ENCODE measurements at regions not wholly inside any gene's neighbourhood (a gene's known extent, or its start where the extent isn't known, plus 50 kb on each side); places are given as distances from the start of the nearest gene placed in this dataset.

GRCh38 chr5:160903076-160903475, 51.1 kb upstream of the ATP10B start:
- H3K27ac Mint-ChIP-seq, result no peak overlapping the region
- Histone ChIP-seq H3K4me3 (ENCODE audit: low read length in 2 of 2) (no peak overlapping the region), H3K27ac (ENCODE audit: low read depth, low read length) (no peak overlapping the region), H3K36me3 (ENCODE audit: insufficient read depth, low read length) (no peaks in the 10 kb centered on the region), H3K9me3 (ENCODE audit: control insufficient read depth in 1 of 2, low read length in 2 of 2) (no peaks in the 10 kb centered on the region), H3K27me3 (ENCODE audit: insufficient read depth, low read length) (no peaks in the 10 kb centered on the region), H3K4me1 (ENCODE audit: insufficient read depth, low read length) (no peaks in the 10 kb centered on the region)
- CTCF ChIA-PET (ENCODE audit: partially characterized antibody), result no interaction called here
- H3K36me3 Mint-ChIP-seq, result no peaks in the 10 kb centered on the region
- intact Hi-C loops (cut with micrococcal nuclease), result no loop called here
- H3K4me1 Mint-ChIP-seq, result no peaks in the 10 kb centered on the region
- H3K9me3 Mint-ChIP-seq, result no peaks in the 10 kb centered on the region
- H3K27me3 Mint-ChIP-seq, result peaks cover 0 to 1% of the 10 kb centered on the region in 2 donors
- POLR2A ChIA-PET (ENCODE audit: partially characterized antibody), result no interaction called here
- no peak for DNase-seq
- no peak overlapping the region for H3K4me3 Mint-ChIP-seq

Measured in CD4-positive, alpha-beta memory T cell (primary cell).